ENCODE measurements at regions not wholly inside any gene's neighbourhood (a gene's known extent, or its start where the extent isn't known, plus 50 kb on each side); places are given as distances from the start of the nearest gene placed in this dataset.

DNA sequence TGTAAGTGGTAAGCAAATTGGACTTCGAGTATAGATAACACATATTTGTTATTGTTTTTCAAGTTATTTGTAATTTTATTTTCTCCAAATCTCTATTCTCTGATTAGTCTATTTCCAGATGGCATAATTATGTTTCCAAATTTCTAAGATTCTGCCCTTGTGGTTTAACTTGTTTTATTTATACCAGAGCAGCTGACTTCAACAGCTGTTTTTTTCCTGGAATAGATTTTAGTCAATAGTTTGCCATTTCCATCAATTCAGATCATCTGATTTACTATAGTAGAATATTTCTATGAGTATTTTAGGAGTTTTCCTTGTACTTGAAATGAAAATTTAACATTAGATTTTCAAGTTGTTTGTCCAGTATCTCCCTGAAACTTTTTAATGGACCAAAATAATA, 848.7 kb upstream of the MIR17HG start:
- TF ChIP-seq, protein P1, sequence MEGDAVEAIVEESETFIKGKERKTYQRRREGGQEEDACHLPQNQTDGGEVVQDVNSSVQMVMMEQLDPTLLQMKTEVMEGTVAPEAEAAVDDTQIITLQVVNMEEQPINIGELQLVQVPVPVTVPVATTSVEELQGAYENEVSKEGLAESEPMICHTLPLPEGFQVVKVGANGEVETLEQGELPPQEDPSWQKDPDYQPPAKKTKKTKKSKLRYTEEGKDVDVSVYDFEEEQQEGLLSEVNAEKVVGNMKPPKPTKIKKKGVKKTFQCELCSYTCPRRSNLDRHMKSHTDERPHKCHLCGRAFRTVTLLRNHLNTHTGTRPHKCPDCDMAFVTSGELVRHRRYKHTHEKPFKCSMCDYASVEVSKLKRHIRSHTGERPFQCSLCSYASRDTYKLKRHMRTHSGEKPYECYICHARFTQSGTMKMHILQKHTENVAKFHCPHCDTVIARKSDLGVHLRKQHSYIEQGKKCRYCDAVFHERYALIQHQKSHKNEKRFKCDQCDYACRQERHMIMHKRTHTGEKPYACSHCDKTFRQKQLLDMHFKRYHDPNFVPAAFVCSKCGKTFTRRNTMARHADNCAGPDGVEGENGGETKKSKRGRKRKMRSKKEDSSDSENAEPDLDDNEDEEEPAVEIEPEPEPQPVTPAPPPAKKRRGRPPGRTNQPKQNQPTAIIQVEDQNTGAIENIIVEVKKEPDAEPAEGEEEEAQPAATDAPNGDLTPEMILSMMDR (IDR thresholded peaks at IDR 0.05) = no peak
- TF ChIP-seq EP300 (IDR thresholded peaks at IDR 0.05) (no peak), POLR2A (IDR thresholded peaks at IDR 0.05; ENCODE audit: low read length) (no peak), ZFP36 (IDR thresholded peaks at IDR 0.05; ENCODE audit: borderline replicate concordance, partially characterized antibody) (no peak), ESRRA (IDR thresholded peaks at IDR 0.05; ENCODE audit: borderline replicate concordance, low read length) (no peak), HOXA7 (CRISPR knock-in tag; IDR thresholded peaks at IDR 0.05) (no peak), RFX5 (IDR thresholded peaks at IDR 0.05) (no peak), CHD2 (IDR thresholded peaks at IDR 0.05; ENCODE audit: low read length, partially characterized antibody) (no peak), TP53 (CRISPR knock-in tag; IDR thresholded peaks at IDR 0.05) (no peak), CBX2 (IDR thresholded peaks at IDR 0.05; ENCODE audit: borderline replicate concordance, low read depth) (no peak), POLR2AphosphoS2 (conservative IDR thresholded peaks at IDR 0.05; ENCODE audit: low read length) (no peak)
- TF ChIP-seq, protein P2, sequence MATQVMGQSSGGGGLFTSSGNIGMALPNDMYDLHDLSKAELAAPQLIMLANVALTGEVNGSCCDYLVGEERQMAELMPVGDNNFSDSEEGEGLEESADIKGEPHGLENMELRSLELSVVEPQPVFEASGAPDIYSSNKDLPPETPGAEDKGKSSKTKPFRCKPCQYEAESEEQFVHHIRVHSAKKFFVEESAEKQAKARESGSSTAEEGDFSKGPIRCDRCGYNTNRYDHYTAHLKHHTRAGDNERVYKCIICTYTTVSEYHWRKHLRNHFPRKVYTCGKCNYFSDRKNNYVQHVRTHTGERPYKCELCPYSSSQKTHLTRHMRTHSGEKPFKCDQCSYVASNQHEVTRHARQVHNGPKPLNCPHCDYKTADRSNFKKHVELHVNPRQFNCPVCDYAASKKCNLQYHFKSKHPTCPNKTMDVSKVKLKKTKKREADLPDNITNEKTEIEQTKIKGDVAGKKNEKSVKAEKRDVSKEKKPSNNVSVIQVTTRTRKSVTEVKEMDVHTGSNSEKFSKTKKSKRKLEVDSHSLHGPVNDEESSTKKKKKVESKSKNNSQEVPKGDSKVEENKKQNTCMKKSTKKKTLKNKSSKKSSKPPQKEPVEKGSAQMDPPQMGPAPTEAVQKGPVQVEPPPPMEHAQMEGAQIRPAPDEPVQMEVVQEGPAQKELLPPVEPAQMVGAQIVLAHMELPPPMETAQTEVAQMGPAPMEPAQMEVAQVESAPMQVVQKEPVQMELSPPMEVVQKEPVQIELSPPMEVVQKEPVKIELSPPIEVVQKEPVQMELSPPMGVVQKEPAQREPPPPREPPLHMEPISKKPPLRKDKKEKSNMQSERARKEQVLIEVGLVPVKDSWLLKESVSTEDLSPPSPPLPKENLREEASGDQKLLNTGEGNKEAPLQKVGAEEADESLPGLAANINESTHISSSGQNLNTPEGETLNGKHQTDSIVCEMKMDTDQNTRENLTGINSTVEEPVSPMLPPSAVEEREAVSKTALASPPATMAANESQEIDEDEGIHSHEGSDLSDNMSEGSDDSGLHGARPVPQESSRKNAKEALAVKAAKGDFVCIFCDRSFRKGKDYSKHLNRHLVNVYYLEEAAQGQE (IDR thresholded peaks at IDR 0.05) = no peak
- TF ChIP-seq, protein P3, sequence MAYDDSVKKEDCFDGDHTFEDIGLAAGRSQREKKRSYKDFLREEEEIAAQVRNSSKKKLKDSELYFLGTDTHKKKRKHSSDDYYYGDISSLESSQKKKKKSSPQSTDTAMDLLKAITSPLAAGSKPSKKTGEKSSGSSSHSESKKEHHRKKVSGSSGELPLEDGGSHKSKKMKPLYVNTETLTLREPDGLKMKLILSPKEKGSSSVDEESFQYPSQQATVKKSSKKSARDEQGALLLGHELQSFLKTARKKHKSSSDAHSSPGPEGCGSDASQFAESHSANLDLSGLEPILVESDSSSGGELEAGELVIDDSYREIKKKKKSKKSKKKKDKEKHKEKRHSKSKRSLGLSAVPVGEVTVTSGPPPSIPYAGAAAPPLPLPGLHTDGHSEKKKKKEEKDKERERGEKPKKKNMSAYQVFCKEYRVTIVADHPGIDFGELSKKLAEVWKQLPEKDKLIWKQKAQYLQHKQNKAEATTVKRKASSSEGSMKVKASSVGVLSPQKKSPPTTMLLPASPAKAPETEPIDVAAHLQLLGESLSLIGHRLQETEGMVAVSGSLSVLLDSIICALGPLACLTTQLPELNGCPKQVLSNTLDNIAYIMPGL (CRISPR knock-in tag; IDR thresholded peaks at IDR 0.05; ENCODE audit: borderline replicate concordance) = no peak
